Thyroid gland (tissue), 4 donors: ENCODE measurements at regions not wholly inside any gene's neighbourhood (a gene's known extent, or its start where the extent isn't known, plus 50 kb on each side); places are given as distances from the start of the nearest gene placed in this dataset.

Experiments used
- DNase-seq, 2 donors: peaks; one replicate each; pipeline ENCODE4 v3.0.0-alpha.2; 2019
- H3K27ac ChIP-seq, 3 donors: fragments of 200-600 bp; sonication (generic); 1 replicate in 2 of 3; 2 replicates in 1 of 3; pipeline ENCODE4 v1.5.1; 2016 to 2019; ENCODE audit warnings: mild to moderate bottlenecking in 1 of 3, moderate library complexity in 1 of 3
- H3K27me3 ChIP-seq: fragments of 200-600 bp; sonication (generic); one replicate; pipeline ENCODE4 v1.5.1; 2019
- H3K36me3 ChIP-seq, 2 donors: fragments of 200-600 bp; sonication (generic); one replicate each; pipeline ENCODE4 v1.5.1; 2016 to 2019
- H3K4me1 ChIP-seq, 2 donors: fragments of 200-600 bp; sonication (generic); one replicate each; pipeline ENCODE4 v1.5.1; 2017 to 2019
- H3K4me3 ChIP-seq, 3 donors: fragments of 200-600 bp; sonication (generic); replicated peaks in 1 of 3; 1 replicate in 2 of 3; 2 replicates in 1 of 3; pipeline ENCODE4 v1.5.1; 2016; ENCODE audit warnings: mild to moderate bottlenecking in 1 of 3
- H3K9me3 ChIP-seq: fragments of 200-600 bp; sonication (generic); one replicate; pipeline ENCODE4 v1.5.1; 2017
- POLR2A ChIP-seq, 2 donors: fragments of 450-650 bp; IDR thresholded peaks; one replicate each; pipeline ENCODE4 v1.6.1; 2017; ENCODE audit warnings: antibody characterized with exemption in 2 of 2, mild to moderate bottlenecking in 2 of 2, moderate library complexity in 1 of 2
- WGBS, 2 donors: methylation state at CpG; one replicate each; pipeline ENCODE4 v1.1.5; 2017; 5-methylcytosine and 5-hydroxymethylcytosine counted together
- intact Hi-C: fragments of 100-400 bp; cut with DNase I; formaldehyde crosslinking; loops from one replicate; pipeline ENCODE4 v1.15.1; 2023
- TF ChIP-seq, protein P1 (sequence below), 6 experiments: fragments of 200-600 bp in 3 of 6; fragments of 450-650 bp in 3 of 6; sonication (generic) in 3 of 6; IDR thresholded peaks; one replicate each; pipeline ENCODE4 v1.5.1; 2016 to 2019; ENCODE audit warnings: antibody characterized with exemption in 6 of 6, mild to moderate bottlenecking in 2 of 6, inconsistent platforms in 1 of 6, moderate library complexity in 1 of 6

DNA sequence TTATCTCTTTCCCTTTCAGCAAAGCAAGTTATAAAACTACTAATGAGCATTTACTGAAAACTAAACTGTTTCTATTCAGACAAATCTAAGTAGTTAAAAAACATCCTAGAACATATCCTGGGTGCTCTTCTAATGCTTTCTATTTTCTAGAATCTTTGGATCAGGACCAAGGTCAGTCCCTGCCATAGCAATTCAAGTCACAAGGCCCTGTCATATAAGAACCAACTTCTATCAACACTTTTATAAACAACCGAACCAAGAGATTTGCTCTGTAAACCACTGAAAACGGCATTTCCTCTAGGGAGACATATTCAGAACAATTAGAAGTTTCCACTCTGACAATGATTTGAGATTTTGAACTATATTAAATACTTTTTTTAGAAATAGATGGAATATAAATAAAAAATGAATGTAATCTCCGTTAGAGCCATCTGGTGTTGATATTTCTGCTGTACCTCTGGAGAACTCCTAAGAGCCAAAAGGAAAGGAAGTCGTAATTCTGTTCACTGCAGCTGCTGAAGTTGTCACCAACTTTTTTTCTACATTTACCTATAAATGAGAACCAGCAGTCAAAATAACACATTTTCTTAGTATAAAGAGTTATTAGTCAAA lies 51.4 kb upstream of the LGSN start:
- no peak for DNase-seq
- 57 to 62% methylated on average over 4 of the region's 4 CpGs for WGBS, 2 donors
- H3K27ac ChIP-seq = no peak overlapping the region
- no peaks in the 10 kb centered on the region for H3K27me3 ChIP-seq
- no peak overlapping the region for H3K4me3 ChIP-seq
- no peaks in the 10 kb centered on the region for H3K36me3 ChIP-seq
- intact Hi-C loops = no loop called here
- H3K4me1 ChIP-seq = peaks cover 3 to 4% of the 10 kb centered on the region in 2 donors
- no peak for TF ChIP-seq POLR2A (IDR thresholded peaks at IDR 0.05)
- TF ChIP-seq, protein P1, sequence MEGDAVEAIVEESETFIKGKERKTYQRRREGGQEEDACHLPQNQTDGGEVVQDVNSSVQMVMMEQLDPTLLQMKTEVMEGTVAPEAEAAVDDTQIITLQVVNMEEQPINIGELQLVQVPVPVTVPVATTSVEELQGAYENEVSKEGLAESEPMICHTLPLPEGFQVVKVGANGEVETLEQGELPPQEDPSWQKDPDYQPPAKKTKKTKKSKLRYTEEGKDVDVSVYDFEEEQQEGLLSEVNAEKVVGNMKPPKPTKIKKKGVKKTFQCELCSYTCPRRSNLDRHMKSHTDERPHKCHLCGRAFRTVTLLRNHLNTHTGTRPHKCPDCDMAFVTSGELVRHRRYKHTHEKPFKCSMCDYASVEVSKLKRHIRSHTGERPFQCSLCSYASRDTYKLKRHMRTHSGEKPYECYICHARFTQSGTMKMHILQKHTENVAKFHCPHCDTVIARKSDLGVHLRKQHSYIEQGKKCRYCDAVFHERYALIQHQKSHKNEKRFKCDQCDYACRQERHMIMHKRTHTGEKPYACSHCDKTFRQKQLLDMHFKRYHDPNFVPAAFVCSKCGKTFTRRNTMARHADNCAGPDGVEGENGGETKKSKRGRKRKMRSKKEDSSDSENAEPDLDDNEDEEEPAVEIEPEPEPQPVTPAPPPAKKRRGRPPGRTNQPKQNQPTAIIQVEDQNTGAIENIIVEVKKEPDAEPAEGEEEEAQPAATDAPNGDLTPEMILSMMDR (IDR thresholded peaks at IDR 0.05) = no peak
- no peaks in the 10 kb centered on the region for H3K9me3 ChIP-seq

- Histone ChIP-seq H3K4me3 (no peak overlapping the region), H3K27ac (no peak overlapping the region), H3K36me3 (no peaks in the 10 kb centered on the region), H3K9me3 (no peaks in the 10 kb centered on the region), H3K4me1 (peaks cover 6 to 13% of the 10 kb centered on the region in 2 donors), H3K27me3 (no peaks in the 10 kb centered on the region)
- no peak for DNase-seq
- TF ChIP-seq, protein P1 (IDR thresholded peaks at IDR 0.05) = no peak
- TF ChIP-seq POLR2A (IDR thresholded peaks at IDR 0.05) = no peak
- WGBS, 2 donors = 87 to 95% methylated on average over 3 of the region's 3 CpGs
- intact Hi-C loops = no loop called here
Observed at GRCh38 chr6:63372951-63373533, 53.3 kb upstream of the LGSN start.

DNA sequence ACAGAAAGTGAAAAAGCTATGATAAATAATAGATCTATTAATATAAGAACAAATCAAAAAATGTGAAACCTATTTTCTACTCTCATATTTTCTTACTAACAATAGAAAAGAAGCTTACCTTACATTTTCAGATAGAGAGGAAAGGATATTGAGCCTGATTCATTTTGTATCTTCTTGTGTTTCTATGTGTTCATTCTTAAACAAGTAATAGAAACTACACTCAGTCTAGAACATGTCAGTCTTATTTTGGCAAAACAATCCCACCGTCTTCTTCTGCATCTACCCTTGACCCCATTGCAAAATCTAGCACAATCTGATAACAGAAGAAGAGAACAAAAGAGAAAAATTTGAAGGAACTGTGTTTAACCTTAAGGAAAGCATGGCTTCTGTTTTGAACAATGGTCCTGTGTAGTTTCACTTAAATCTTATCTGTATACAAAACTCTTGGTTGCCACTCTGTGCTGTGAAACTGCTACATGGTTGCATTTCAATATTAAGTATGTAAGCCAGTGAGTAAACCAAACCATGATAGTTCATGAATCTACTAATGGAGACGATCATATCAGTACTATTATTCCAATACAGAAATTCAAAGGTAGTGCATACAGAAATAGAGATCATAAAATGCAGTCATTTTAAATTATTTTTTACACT lies 69.5 kb upstream of the LGSN start:
- TF ChIP-seq, protein P1 (IDR thresholded peaks at IDR 0.05) = no peak
- TF ChIP-seq POLR2A (IDR thresholded peaks at IDR 0.05) = no peak
- DNase-seq = no peak
- Histone ChIP-seq H3K9me3 (no peaks in the 10 kb centered on the region), H3K4me3 (no peak overlapping the region), H3K27me3 (no peaks in the 10 kb centered on the region), H3K4me1 (no peaks in the 10 kb centered on the region), H3K36me3 (no peaks in the 10 kb centered on the region), H3K27ac (no peak overlapping the region)
- 89 to 94% methylated on average over 2 of the region's 2 CpGs for WGBS, 2 donors
- intact Hi-C loops = no loop called here

- WGBS, 2 donors = 91 to 97% methylated on average over 3 of the region's 3 CpGs
- Histone ChIP-seq H3K27me3 (no peaks in the 10 kb centered on the region), H3K4me1 (no peaks in the 10 kb centered on the region), H3K4me3 (no peak overlapping the region), H3K9me3 (no peaks in the 10 kb centered on the region), H3K27ac (no peak overlapping the region), H3K36me3 (no peaks in the 10 kb centered on the region)
- DNase-seq = no peak
- intact Hi-C loops = no loop called here
- TF ChIP-seq POLR2A (IDR thresholded peaks at IDR 0.05) = no peak
- TF ChIP-seq, protein P1 (IDR thresholded peaks at IDR 0.05) = no peak
Observed at GRCh38 chr6:63391203-63391970, 71.6 kb upstream of the LGSN start.
